ENCODE measurements at regions not wholly inside any gene's neighbourhood (a gene's known extent, or its start where the extent isn't known, plus 50 kb on each side); places are given as distances from the start of the nearest gene placed in this dataset.

GRCh38 chr6:153568628-153569027, 437.5 kb upstream of the RGS17 start:
- TF ChIP-seq CTCF (IDR thresholded peaks at IDR 0.05; ENCODE audit: insufficient read depth, low read depth, low read length) (no peak), EZH2 (IDR thresholded peaks at IDR 0.05; ENCODE audit: insufficient read depth, low read length) (no peak)
